ENCODE measurements at regions not wholly inside any gene's neighbourhood (a gene's known extent, or its start where the extent isn't known, plus 50 kb on each side); places are given as distances from the start of the nearest gene placed in this dataset.
"Not testable (repeated sequence)": the region's sequence is repeated elsewhere in the genome, so short reads cannot be mapped to it uniquely, and the experiment has no call there.

DNA sequence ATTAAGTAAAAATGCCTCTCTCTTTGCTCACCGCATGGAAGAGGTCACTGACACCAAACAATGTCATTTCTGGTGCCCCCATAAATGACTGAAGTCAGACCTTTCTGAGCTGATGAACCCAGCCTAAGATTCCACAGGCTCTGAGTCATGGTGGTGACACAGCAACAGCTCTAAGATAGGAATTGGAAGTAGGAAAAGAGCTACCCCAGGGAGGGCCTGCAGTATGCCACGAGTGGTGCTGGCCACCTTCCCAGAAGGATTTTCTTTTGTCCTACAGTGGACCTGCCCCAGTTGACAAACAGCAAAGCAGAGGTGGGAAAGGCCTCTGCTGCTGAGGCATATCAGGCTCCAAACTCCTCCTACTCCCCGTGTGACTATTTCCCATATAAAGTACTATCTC, 208.1 kb downstream of the MINAR1 start:
- Histone ChIP-seq H3K9ac (ENCODE audit: low read length) (no peak overlapping the region), H3K27ac (ENCODE audit: low read length) (peak overlapping the region; percentile 65; the same call in 1 of the 2 replicates), H3K9me3 (ENCODE audit: insufficient read depth, low read length) (0 out of 2 replicates have a peak, but pooled peaks cover 6% of the 10 kb centered on the region), H3K79me2 (ENCODE audit: low read length) (no peaks in the 10 kb centered on the region), H3K4me3 (ENCODE audit: low read length) (no peak overlapping the region), H3K4me1 (ENCODE audit: low read length) (peaks cover 48% of the 10 kb centered on the region), H3K36me3 (replicated peaks; ENCODE audit: low read depth, low read length) (no peaks in the 10 kb centered on the region), H4K20me1 (ENCODE audit: insufficient read depth, low read length) (no peaks in the 10 kb centered on the region), H3K4me2 (ENCODE audit: low read length) (no peak overlapping the region), H2AFZ (ENCODE audit: low read depth, low read length) (no peak overlapping the region), H3K27me3 (ENCODE audit: low read depth, low read length) (no peaks in the 10 kb centered on the region)
- no peak for TF ChIP-seq EZH2phosphoT487 (IDR thresholded peaks at IDR 0.05; ENCODE audit: low read depth)
- TF ChIP-seq, protein P1, sequence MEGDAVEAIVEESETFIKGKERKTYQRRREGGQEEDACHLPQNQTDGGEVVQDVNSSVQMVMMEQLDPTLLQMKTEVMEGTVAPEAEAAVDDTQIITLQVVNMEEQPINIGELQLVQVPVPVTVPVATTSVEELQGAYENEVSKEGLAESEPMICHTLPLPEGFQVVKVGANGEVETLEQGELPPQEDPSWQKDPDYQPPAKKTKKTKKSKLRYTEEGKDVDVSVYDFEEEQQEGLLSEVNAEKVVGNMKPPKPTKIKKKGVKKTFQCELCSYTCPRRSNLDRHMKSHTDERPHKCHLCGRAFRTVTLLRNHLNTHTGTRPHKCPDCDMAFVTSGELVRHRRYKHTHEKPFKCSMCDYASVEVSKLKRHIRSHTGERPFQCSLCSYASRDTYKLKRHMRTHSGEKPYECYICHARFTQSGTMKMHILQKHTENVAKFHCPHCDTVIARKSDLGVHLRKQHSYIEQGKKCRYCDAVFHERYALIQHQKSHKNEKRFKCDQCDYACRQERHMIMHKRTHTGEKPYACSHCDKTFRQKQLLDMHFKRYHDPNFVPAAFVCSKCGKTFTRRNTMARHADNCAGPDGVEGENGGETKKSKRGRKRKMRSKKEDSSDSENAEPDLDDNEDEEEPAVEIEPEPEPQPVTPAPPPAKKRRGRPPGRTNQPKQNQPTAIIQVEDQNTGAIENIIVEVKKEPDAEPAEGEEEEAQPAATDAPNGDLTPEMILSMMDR (IDR thresholded peaks at IDR 0.05; ENCODE audit: low read depth, low read length): no peak

DNA sequence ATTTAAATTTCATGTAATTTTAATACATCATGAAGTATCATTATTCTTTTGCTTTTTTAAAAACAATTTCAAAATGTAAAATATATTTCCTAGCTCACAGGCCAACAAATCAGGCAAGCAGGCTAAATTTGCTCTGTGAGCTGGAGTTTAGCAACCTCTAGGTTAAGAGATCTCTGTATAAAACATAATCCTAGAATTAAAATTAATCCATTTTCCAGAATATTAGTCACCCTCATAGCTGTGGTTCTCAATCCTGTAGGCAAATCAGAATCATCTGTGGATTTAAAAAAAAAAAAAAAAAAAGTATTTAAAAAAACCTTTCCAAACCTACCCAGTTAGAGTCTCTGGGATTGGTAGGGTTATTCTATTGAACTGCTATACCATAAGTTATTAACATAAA, 209.7 kb downstream of the MINAR1 start:
- H3K79me2 ChIP-seq (ENCODE audit: low read length): no peaks in the 10 kb centered on the region
- H3K27ac ChIP-seq (ENCODE audit: low read length): peak overlapping the region; percentile 65
- H3K4me3 ChIP-seq (ENCODE audit: low read length): no peak overlapping the region
- H2AFZ ChIP-seq (ENCODE audit: low read depth, low read length): no peak overlapping the region
- H3K9ac ChIP-seq (ENCODE audit: low read length): peak overlapping the region; percentile 34; the same call in 1 of the 2 replicates
- H3K4me1 ChIP-seq (ENCODE audit: low read length): peaks cover 63% of the 10 kb centered on the region
- TF ChIP-seq EZH2phosphoT487 (IDR thresholded peaks at IDR 0.05; ENCODE audit: low read depth): no peak
- TF ChIP-seq, protein P1 (IDR thresholded peaks at IDR 0.05; ENCODE audit: low read depth, low read length): no peak
- H3K4me2 ChIP-seq (ENCODE audit: low read length): peak overlapping the region; percentile 37; the same call in 1 of the 2 replicates
- H4K20me1 ChIP-seq (ENCODE audit: insufficient read depth, low read length): no peaks in the 10 kb centered on the region
- no peaks in the 10 kb centered on the region for H3K27me3 ChIP-seq (ENCODE audit: low read depth, low read length)
- 0 out of 2 replicates have a peak, but pooled peaks cover 6% of the 10 kb centered on the region for H3K9me3 ChIP-seq (ENCODE audit: insufficient read depth, low read length)
- no peaks in the 10 kb centered on the region for H3K36me3 ChIP-seq (replicated peaks; ENCODE audit: low read depth, low read length)

DNA sequence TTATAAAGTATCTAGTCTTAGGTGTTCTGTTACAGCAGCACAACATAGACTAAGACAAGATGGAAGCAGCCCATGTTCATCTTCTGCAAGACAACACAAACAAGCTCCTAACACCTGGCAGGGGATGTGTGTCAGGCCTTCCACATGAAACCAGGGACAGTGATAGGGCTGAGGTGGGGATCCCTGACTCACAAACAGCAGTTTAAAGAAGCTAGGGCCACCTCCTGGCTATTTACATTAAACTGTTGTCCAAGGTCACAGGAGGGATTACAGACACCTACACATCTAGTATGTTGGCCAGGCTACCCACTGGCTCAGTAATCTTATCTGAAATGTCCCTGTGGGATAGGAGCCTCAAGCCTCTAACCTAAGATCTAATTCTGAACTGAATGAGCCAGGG, 211.3 kb downstream of the MINAR1 start:
- Histone ChIP-seq H3K27me3 (ENCODE audit: low read depth, low read length) (no peaks in the 10 kb centered on the region), H3K9ac (ENCODE audit: low read length) (no peak overlapping the region), H3K27ac (ENCODE audit: low read length) (no peak overlapping the region), H4K20me1 (ENCODE audit: insufficient read depth, low read length) (no peaks in the 10 kb centered on the region), H2AFZ (ENCODE audit: low read depth, low read length) (no peak overlapping the region), H3K9me3 (ENCODE audit: insufficient read depth, low read length) (0 out of 2 replicates have a peak, but pooled peaks cover 6% of the 10 kb centered on the region), H3K79me2 (ENCODE audit: low read length) (no peaks in the 10 kb centered on the region), H3K36me3 (replicated peaks; ENCODE audit: low read depth, low read length) (no peaks in the 10 kb centered on the region), H3K4me3 (ENCODE audit: low read length) (no peak overlapping the region), H3K4me1 (ENCODE audit: low read length) (peaks cover 63% of the 10 kb centered on the region), H3K4me2 (ENCODE audit: low read length) (no peak overlapping the region)
- TF ChIP-seq, protein P1 (IDR thresholded peaks at IDR 0.05; ENCODE audit: low read depth, low read length): no peak
- no peak for TF ChIP-seq EZH2phosphoT487 (IDR thresholded peaks at IDR 0.05; ENCODE audit: low read depth)

DNA sequence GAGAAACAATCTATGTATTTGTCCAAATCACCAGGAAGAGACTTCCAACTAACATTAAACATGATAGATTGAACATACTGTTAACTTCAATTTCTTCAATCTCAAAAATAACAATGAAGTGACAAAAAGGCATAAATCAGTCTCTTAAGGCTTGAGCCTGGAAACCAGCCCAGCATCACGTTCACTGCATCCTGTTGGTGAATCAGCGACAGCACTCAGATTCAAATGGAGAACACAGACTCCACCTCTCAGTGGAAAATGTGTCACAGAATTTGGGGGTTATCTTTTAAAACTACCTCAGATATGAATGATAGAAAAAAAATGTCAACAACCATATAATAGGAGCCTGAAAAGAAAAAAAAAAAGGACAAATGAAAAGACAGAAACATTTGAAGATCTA, 212.0 kb downstream of the MINAR1 start:
- no peaks in the 10 kb centered on the region for H4K20me1 ChIP-seq (ENCODE audit: insufficient read depth, low read length)
- H2AFZ ChIP-seq (ENCODE audit: low read depth, low read length): peak overlapping the region; percentile 72
- no peaks in the 10 kb centered on the region for H3K79me2 ChIP-seq (ENCODE audit: low read length)
- H3K27ac ChIP-seq (ENCODE audit: low read length): peak overlapping the region; percentile 15; the same call in 1 of the 2 replicates
- no peak overlapping the region; the same call in 1 of the 2 replicates for H3K9ac ChIP-seq (ENCODE audit: low read length)
- 0 out of 2 replicates have a peak, but pooled peaks cover 6% of the 10 kb centered on the region for H3K9me3 ChIP-seq (ENCODE audit: insufficient read depth, low read length)
- no peaks in the 10 kb centered on the region for H3K36me3 ChIP-seq (replicated peaks; ENCODE audit: low read depth, low read length)
- H3K4me2 ChIP-seq (ENCODE audit: low read length): peak overlapping the region; percentile 23
- H3K27me3 ChIP-seq (ENCODE audit: low read depth, low read length): no peaks in the 10 kb centered on the region
- TF ChIP-seq, protein P1 (IDR thresholded peaks at IDR 0.05; ENCODE audit: low read depth, low read length): no peak
- TF ChIP-seq EZH2phosphoT487 (IDR thresholded peaks at IDR 0.05; ENCODE audit: low read depth): no peak
- H3K4me1 ChIP-seq (ENCODE audit: low read length): peaks cover 63% of the 10 kb centered on the region
- no peak overlapping the region for H3K4me3 ChIP-seq (ENCODE audit: low read length)

DNA sequence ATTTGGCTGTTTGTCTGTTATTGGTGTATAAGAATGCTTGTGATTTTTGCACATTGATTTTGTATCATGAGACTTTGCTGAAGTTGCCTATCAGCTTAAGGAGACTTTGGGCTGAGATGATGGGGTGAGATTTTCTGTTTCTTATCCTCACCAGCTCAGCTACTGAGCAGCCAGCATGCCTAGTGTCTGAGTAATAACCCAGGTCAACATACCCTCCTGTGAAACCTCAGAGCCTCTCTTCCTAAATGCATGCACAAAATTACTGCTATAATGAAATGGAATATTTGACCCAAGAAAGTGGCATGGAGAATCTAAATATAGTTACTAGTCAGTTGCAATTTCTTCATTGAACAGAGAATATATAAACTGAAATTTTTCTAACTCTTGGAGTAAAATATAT, 220.8 kb downstream of the MINAR1 start:
- not testable (repeated sequence) for H3K36me3 ChIP-seq (replicated peaks; ENCODE audit: low read depth, low read length); H4K20me1 ChIP-seq (ENCODE audit: insufficient read depth, low read length); H2AFZ ChIP-seq (ENCODE audit: low read depth, low read length); H3K9ac ChIP-seq (ENCODE audit: low read length); H3K27me3 ChIP-seq (ENCODE audit: low read depth, low read length); H3K27ac ChIP-seq (ENCODE audit: low read length); H3K4me3 ChIP-seq (ENCODE audit: low read length); H3K9me3 ChIP-seq (ENCODE audit: insufficient read depth, low read length); H3K4me2 ChIP-seq (ENCODE audit: low read length); H3K4me1 ChIP-seq (ENCODE audit: low read length); H3K79me2 ChIP-seq (ENCODE audit: low read length)
